ENCODE measurements at regions not wholly inside any gene's neighbourhood (a gene's known extent, or its start where the extent isn't known, plus 50 kb on each side); places are given as distances from the start of the nearest gene placed in this dataset.

DNA sequence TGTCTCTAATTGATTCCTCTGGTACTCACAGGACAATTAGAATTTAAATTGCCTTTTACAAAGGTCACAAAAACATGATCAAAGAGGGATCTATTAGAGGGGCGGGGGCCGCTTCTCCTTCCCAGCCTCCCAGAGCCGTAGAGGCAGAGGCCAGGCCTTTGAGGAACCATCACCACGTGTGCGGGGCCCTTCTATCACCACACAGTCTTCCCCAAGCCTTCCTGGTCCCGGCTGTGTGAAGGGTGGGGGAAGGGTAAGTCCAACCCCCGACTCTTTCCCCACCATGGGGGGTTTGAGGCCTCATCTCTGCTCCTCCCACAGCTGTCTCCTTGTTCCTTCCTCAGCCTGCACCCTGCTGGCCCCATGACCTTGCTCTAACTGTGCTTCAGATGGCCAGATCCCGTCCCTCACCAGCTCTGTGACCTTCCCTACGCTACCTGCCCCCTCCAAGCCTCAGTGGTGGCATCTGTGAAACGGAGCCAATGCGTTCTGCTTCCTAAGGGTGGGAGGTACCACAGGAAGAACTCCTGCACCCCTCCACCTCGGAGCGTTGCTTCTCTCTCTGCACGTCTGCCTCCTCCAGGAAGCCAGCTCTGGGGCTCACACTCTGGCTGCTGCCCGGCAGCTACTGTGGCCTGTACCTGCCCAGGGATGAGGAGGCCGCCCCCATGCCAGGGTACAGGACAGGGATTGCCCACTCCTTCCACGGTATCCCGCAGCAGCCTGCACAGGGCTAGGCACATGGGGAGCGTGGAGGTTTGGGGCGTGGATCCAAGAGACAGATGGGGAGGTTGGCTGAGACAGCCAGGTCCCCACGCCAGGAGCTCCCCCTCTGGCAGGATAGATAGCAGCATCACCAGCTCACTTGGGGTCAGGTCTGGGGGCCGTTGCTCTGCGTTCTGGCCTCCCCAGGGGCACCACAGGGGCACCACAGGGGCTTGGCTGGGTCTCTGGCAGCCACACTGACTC is 83.8 kb downstream of the LINGO1 start:
- H3K9me3 Mint-ChIP-seq, result no peaks in the 10 kb centered on the region
- H3K27ac Mint-ChIP-seq, result peak overlapping the region; percentile 20
- H3K27me3 Mint-ChIP-seq, result peaks cover 6% of the 10 kb centered on the region
- H3K36me3 Mint-ChIP-seq, result no peaks in the 10 kb centered on the region
- TF ChIP-seq, protein P1, sequence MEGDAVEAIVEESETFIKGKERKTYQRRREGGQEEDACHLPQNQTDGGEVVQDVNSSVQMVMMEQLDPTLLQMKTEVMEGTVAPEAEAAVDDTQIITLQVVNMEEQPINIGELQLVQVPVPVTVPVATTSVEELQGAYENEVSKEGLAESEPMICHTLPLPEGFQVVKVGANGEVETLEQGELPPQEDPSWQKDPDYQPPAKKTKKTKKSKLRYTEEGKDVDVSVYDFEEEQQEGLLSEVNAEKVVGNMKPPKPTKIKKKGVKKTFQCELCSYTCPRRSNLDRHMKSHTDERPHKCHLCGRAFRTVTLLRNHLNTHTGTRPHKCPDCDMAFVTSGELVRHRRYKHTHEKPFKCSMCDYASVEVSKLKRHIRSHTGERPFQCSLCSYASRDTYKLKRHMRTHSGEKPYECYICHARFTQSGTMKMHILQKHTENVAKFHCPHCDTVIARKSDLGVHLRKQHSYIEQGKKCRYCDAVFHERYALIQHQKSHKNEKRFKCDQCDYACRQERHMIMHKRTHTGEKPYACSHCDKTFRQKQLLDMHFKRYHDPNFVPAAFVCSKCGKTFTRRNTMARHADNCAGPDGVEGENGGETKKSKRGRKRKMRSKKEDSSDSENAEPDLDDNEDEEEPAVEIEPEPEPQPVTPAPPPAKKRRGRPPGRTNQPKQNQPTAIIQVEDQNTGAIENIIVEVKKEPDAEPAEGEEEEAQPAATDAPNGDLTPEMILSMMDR (conservative IDR thresholded peaks at IDR 0.05), result no peak
- DNase-seq (ENCODE audit: extremely low spot score, unreplicated experiment), result no peak
- peaks cover 34% of the 10 kb centered on the region for H3K4me1 Mint-ChIP-seq (ENCODE audit: unreplicated experiment)
- no peak overlapping the region for H3K4me3 Mint-ChIP-seq

DNA sequence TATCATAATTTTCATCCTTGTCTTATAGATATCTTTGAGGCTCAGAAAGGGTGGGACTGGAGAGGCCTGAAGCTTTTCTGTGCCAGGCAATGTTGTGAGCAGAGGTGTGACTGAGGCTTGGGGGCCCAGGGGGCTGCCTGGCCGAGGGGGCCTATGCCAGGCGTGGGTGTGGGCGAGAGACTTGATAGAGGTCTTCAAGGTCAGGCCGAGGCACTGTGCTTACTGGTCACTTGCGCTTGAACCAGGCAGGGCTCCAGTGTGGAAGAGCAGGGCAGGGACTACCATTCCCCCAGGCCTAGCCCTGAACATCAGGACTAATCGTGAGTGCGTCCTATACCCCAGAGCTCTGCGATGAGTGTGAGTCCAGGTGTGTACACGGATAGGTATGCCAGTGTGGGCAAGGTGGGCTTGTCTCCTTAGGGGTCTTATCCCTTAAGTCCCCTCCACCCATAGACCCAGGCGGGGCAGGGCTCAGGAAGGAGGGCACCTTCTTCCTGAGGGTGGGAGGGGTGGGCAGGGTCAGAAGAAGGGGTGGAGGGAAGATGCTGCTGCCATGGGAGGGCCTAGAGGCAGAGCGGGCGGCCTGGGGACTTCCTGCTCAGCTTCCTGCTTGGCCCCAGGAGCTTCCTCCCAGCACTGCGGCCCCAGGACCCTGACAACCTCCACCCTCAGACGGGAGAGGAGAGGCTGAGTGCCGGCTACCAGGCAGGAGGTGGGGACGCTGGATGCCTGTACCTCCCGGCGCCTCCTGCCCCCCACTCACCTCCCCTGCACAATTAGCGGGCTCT is 84.7 kb downstream of the LINGO1 start:
- Mint-ChIP-seq H3K27ac (no peak overlapping the region), H3K4me1 (ENCODE audit: unreplicated experiment) (peaks cover 32% of the 10 kb centered on the region), H3K27me3 (peaks cover 3% of the 10 kb centered on the region)

GRCh38 chr15:77546870-77547269 is 85.8 kb downstream of the LINGO1 start:
- no peak for DNase-seq (ENCODE audit: extremely low spot score, unreplicated experiment)
- no peaks in the 10 kb centered on the region for H3K9me3 Mint-ChIP-seq
- H3K27me3 Mint-ChIP-seq, result peaks cover 3% of the 10 kb centered on the region
- TF ChIP-seq, protein P1 (conservative IDR thresholded peaks at IDR 0.05), result no peak
- no peak overlapping the region for H3K27ac Mint-ChIP-seq
- H3K4me3 Mint-ChIP-seq, result no peak overlapping the region
- peaks cover 29% of the 10 kb centered on the region for H3K4me1 Mint-ChIP-seq (ENCODE audit: unreplicated experiment)
- H3K36me3 Mint-ChIP-seq, result no peaks in the 10 kb centered on the region

More for the DNA sequence above, 84.7 kb downstream of the LINGO1 start:
- TF ChIP-seq, protein P1 (conservative IDR thresholded peaks at IDR 0.05), result no peak
- Mint-ChIP-seq H3K4me3 (no peak overlapping the region), H3K36me3 (no peaks in the 10 kb centered on the region), H3K9me3 (no peaks in the 10 kb centered on the region)
- DNase-seq (ENCODE audit: extremely low spot score, unreplicated experiment), result no peak

GRCh38 chr15:77546050-77546501 is 86.6 kb downstream of the LINGO1 start:
- H3K27me3 Mint-ChIP-seq, result peaks cover 3% of the 10 kb centered on the region
- no peak overlapping the region for H3K4me3 Mint-ChIP-seq
- H3K27ac Mint-ChIP-seq, result no peak overlapping the region
- H3K36me3 Mint-ChIP-seq, result no peaks in the 10 kb centered on the region
- no peak for DNase-seq (ENCODE audit: extremely low spot score, unreplicated experiment)
- no peaks in the 10 kb centered on the region for H3K9me3 Mint-ChIP-seq
- H3K4me1 Mint-ChIP-seq (ENCODE audit: unreplicated experiment), result peaks cover 33% of the 10 kb centered on the region
- TF ChIP-seq, protein P1 (conservative IDR thresholded peaks at IDR 0.05), result no peak

GRCh38 chr15:77545058-77545457 is 87.7 kb downstream of the LINGO1 start:
- Mint-ChIP-seq H3K9me3 (no peaks in the 10 kb centered on the region), H3K4me3 (no peak overlapping the region), H3K27me3 (peaks cover 3% of the 10 kb centered on the region), H3K36me3 (no peaks in the 10 kb centered on the region), H3K4me1 (ENCODE audit: unreplicated experiment) (peaks cover 40% of the 10 kb centered on the region), H3K27ac (no peak overlapping the region)
- no peak for DNase-seq (ENCODE audit: extremely low spot score, unreplicated experiment)
- TF ChIP-seq, protein P1 (conservative IDR thresholded peaks at IDR 0.05), result no peak
